DMS153 treated with DMSO at 0.1 percent for 48 hours (cell line): ENCODE measurements at regions not wholly inside any gene's neighbourhood (a gene's known extent, or its start where the extent isn't known, plus 50 kb on each side); places are given as distances from the start of the nearest gene placed in this dataset.

Source experiments
- DNase-seq: peaks from one replicate; lab custom pipeline; 2025; ENCODE audit not compliant: unreplicated experiment; lab: John Stamatoyannopoulos, UW

DNA sequence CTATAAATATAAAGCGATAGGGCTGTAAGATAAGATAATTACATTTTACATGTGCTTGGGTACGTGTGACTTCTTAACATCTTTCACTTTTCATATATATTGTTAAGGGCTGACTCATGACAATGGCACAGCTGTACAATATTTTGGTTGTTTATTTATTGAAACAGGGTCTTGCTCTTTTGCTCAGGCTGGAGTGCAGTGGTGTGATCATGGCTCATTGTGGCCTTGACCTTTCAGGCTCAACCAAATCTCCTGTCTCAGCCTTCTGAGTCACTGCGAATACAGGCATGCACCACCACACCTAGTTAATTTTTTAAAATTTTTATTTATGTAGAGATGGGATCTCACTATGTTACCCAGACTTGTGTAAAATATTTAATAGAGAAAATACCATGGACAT, 2532.4 kb upstream of the PCDH20 start:
- no peak for DNase-seq

DNA sequence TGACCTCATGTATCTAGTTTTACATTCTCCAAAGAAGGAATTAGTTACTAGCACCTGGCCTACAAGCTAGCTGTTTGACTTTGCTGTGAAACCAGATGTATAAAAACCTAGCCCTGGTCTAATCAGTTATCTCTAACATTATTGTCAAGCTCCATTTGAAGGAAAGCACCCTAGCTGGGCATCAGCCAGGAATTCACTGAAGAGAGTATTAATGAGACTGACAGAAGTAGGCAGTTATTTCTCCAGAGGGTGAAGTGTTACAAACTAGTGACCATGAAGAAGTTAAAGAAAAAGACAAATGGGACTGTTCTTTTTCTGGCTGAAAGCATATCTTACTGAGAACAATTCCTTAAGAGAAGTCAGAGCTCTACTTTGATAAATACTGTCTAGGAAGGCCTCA, 2529.3 kb upstream of the PCDH20 start:
- no peak for DNase-seq

DNA sequence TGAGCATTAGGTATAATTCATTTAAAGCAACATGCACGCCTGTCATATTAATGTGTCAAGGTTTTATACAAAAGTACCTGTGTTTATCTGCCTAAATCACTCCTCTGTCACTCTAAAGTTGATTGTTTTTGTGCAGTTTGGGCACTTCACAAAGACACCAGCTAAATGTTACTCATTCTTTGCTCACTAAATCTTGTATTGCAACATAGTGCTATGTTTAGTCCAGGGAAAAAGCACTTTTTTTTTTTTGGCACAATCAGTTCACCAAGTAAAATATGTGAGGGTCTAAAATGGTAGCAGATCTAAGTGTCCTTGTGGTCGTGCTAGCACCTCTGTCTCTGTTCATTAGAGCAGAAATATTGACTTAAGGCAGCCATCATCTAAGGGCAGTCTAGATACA, 2526.7 kb upstream of the PCDH20 start:
- no peak for DNase-seq

DNA sequence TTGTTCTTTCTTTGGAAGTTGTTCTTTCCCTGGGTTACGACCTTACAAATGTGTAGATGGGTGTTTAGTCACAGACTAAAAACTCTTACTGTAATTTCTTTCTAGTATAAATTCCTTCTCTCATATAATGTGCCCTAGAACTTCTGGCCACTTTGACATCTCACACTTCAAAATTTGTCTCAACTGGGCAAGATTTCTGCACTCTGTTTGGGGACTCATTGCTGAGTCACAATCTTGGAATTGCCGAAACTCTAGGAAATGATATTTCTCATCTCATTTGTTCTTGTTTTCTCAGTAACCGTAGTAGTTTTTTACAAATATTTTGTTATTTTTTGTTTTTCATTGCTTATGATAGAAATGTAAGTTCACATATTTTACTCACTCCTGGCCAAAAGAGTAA, 2523.2 kb upstream of the PCDH20 start:
- no peak for DNase-seq

DNA sequence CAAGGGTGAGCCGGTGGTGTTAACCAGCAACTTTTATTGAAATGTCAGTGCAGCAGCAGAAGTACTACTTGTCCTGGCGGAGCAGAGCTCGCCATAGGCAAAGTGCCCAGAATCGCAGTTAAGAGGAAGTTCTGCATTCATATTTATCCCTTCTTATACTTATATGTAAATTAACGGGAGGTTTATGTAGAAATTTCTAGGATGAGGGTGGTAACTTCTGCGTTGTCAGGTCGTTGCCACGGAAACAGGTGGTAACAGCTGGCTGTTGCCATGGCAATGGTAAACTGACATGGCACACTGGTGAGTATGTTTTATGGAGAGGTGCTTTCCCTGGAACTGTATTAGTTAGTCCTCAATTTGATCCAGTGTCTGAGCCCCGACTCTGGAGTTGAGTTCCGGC, 2494.9 kb upstream of the PCDH20 start:
- DNase-seq = no peak

DNA sequence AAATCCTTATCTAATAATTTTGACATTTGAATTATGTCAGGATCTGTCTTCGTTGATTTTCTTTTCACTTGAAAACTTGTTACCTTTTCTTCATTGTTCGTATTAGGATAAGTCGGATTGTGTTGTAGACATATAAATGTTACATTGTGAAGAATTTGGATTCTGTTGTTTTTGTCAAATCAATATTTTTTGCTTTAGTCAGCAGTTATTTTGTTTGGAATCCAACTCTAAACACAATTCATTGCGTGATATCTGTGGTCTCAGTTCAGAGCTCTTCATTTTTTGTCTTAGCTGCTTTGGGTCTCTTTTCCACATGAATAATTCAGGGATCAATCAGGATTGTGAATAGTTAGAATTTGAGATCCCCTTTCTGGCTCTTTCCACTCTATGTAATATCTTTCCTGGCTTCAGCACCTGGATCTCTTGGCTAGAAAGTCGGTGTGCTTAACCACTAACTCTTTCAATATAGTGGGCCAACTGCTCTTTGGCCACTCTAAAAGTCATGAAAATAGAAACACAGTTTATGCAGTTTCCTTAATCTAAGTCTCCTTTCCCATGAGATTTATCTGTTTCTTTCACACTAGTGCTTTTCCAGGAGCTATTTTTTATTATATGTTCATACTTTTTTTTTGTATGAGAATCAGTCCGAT, 2494.2 kb upstream of the PCDH20 start:
- DNase-seq = no peak

DNA sequence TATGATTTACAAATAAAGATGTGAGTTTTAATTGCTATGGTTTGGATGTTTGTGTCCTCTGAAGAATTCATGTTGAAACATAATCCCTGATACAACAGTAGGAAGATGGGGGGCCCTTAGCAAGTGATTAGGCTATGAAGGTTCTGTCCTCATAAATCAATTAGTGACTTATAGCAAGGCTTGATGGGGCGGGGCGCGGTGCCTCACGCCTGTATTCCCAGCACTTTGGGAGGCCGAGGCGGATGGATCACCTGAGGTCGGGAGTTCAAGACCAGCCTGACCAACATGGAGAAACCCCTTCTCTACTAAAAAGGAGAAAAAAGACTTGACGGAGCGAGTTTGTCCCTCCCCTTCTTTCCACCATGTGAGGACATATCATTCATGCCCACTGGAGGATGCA, 2486.5 kb upstream of the PCDH20 start:
- no peak for DNase-seq

DNA sequence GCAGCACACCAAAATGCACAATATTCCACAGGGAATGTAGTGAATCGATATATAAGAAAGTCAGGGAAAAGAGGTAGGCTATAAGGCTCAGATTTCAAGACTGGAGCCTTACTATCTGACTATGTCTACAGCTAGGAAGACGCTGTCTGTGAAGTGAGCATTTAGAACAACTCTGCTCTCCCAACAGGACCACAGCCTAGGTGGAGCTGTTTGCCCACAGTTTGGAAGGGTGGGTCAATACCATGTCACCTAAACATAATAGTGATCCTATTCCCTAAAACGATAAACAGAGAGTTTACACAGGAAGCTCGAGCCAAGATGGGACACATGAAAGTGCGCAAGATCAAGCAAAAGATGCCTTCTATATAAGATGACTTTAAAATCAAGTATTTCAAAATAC, 2486.0 kb upstream of the PCDH20 start:
- DNase-seq = no peak

DNA sequence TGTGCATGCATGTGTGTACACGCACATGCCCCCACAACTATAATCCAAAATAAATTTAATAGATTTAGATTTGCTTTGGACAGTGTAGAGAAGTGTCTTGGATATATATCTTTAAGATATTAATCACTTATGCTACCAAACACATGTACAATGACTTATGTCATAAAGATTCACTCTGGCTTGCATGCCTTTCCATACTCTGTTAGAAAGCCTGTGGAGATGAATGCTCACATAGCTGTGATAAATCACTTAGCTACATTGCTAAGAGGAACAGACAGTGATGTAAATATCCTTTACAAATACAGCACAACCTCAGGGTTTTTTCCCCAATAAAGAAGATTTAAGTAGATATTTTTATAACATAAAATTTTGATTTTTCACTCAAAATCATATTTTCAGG, 2484.8 kb upstream of the PCDH20 start:
- no peak for DNase-seq

DNA sequence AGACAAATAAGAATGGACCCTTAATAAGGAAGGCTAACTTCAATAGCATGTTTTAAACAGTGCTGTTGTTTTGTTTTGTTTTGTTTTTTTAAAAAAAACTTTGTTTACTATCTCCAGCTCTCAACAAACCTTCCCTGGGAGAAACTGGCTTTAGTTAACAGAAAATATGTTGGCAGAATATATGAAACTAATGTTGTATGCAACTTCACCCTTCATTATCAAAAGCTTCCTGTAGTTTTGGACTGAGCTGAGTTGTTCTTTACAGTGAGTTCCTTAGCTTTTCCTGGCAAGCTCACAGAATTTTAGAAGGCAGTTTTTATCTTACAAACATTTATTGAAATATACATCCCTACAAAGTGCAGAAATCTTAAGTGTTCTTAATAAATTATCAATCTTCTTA, 2480.7 kb upstream of the PCDH20 start:
- no peak for DNase-seq

DNA sequence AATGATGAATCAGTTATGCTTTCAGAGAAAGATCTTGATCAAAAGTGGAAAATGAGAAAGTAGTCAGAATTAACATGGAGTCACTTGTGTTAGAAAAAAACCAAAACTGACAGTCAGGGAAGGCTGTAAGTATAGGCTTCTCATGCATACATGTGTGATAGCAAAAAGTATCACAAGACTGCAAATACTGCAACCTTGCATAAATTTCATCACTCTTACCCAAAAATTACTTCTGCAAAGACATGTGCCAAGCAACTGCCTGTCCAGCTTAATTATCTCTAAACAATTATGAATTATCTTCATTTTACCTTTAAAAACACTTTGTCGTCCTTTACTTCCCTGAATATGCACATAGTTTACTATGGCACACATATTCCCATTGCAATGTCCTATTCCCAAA, 2466.4 kb upstream of the PCDH20 start:
- no peak for DNase-seq

DNA sequence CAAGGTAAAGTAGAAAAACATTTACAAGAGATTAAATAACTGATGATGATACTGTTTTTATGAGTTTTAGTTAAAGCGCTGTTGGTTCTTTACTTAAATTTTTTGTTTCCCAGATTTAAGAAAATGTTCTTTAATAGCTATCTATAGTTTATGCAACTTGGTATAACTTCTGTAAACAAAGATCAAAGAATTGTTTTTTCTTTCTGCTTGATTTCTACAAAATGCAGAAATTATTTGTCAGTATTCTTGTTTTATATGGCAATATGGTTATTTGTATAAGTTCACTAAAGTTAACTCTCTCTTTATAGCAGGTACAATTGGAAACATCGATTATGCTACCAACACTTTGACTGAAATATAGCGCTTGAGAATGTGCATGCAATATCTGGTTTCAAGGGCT, 2465.1 kb upstream of the PCDH20 start:
- no peak for DNase-seq

DNA sequence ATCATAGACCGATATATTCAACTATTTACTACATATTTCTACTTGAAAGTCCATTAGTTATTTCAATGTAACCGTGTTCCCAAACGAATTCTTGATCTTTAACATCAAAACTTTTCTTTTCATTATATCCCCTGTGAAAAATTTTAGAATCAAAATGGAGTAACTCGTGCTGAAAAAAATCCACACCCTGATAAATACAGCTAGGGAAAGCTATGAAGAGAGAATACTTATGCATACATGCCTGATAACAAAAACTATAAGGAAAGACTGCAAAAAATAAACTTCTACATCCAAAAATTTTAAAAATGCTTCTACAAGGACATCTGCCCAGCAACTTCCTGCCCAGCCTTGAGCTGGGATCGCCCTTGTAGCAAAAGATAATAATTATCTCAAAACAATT, 2458.3 kb upstream of the PCDH20 start:
- DNase-seq = no peak

DNA sequence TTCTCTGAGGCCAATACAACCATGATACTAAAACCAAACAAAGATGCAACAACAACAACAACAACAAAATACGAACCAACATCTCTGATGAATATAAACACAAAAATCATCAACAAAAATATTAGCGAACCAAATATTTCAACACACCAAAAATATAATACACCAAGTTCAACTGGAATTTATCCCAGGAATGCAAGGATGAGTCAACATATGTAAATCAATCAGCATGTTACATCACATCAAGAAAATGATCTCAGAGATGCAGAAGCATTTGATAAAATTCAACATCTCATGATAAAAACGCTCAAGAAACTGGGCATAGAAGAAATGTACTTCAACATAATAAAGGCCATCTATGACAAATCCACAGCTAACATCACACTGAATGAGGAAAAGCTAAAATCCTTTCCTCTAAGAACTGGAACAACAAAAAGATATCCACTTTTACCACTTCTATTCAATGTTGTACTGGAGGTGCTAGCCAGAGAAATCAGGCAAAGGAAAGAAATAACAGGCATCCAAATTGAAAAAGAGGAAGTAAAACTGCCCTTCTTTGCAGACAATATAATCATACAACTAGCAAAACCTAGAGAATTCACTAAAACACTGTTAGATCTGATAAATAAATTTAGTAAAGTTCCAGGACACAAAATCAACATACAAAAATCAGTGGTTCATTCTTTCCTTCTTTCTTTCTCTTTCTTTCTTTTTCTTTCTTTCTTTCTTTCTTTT, 2448.7 kb upstream of the PCDH20 start:
- DNase-seq = no peak

DNA sequence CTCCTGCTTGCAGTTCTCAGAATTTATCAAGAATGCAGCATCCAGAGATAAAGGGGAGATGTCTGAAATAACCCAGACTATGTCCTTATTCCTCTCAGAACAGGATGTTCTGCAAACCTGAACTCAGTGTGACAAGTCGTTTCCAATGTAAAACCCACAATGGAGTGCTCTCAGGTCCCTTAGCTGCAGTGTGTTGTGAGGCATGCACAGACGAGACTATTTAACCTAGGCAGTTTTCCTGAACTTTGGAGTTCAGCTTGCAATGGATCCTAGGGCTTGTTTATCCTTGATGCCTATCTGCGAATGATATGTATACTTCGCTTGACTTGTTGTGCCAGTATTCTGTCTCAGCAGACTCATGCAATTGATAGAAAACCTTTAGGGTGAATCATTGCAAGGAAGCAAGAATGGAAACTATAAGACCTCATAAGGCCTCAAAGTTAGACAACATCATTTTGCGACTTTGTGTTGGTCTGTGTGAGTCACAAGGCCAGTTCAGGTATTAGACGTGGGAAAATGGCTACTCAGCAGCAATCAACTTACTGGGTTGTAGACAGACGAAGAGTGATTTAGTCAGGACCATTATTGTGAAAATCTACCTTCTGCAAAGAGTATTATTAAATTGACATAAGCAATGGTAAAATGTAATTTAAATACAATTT, 2439.9 kb upstream of the PCDH20 start:
- DNase-seq = no peak

DNA sequence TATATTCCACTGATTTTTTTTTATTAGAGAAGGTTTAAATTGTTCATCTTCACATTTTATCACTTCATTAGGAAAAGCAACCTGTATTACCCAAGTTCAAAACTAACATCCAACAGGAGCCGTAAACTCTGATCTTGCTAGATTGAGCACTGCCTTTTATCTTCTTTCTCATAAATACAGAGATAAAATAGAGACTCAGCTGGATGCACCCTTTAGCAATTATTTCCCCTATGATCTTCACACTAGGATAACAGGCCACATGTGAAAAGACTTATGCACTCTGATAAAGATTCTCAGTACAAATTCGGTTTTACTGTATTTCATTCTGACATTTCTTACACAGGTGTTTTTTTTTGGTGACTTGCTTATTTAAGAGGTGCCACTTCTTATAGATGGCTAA, 2438.2 kb upstream of the PCDH20 start:
- DNase-seq = no peak

DNA sequence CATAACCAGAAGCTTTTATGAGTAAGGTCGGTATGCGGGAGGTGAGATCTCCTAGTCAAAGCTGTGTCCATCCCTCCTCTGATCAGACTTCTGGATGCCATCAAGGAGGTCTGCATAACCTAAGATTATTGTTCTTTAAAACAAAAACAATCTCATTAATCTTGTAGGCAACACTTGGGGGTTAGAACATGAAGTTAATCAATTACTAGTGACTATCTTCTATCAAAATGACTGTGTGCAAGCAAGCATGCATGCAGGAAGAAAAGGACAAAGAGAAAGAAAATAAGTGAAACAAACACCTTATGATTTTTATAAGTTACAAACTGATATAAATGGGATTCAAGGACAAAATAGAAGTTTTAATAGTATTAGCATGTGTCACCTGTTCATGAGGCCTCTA, 2435.9 kb upstream of the PCDH20 start:
- DNase-seq = no peak

DNA sequence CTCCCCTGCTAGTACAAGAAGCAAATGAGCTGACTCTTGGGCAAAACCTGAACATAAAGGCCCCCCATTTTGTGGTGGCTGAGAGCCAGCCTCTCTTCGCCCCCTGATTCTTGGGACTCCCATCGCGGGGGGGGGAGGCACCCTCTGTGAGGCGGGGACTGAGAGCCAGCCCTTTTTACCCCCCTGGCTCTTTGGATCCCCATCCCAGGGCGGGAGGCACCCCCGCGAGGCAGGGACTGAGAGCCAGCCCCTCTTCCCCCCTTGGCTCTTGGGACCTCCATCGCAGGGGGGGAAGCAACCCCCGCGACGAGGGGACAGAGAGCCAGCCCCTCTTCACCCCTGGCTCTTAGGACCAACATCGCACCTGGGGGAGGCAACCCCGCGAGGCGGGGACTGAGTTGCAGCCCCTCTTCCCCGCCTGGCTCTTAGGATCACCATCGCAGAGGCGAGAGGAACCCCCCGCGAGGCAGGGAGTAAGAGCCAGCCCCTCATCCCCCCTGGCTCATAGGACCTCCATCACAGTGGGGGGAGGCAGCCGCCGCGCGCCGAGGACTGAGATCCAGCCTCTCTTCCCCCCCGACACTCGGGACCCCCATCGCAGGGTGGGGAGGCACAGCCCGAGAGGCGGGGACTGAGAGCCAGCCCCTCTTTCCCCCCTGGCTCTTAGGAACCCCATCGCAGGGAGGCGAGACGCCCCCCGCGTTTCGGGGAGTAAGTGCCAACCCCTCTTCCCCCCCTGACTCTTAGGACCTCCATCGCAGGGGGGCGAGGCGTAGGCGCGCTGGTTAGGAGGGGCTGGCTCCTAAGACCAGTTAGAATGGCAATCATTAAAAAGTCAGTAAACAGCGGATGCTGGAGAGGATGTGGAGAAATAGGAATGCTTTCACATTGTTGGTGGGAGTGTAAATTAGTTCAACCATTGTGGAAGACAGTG, 2428.4 kb upstream of the PCDH20 start:
- no peak for DNase-seq

DNA sequence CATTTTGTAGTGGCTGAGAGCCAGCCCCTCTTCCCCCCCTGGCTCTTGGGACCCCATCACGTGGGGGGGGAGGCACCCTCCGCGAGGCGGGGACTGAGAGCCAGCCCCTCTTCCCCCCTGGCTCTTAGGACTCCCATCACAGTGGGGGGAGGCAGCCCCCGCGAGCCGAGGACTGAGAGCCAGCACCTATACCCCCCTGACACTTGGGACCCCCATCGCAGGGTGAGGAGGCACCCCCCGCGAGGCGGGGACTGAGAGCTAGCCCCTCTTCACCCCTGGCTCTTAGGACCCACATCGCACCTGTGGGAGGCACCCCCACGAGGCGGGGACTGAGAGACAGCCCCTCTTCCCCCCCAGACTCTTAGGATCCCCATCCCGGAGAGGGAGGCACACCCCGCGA, 2426.5 kb upstream of the PCDH20 start:
- DNase-seq = no peak

DNA sequence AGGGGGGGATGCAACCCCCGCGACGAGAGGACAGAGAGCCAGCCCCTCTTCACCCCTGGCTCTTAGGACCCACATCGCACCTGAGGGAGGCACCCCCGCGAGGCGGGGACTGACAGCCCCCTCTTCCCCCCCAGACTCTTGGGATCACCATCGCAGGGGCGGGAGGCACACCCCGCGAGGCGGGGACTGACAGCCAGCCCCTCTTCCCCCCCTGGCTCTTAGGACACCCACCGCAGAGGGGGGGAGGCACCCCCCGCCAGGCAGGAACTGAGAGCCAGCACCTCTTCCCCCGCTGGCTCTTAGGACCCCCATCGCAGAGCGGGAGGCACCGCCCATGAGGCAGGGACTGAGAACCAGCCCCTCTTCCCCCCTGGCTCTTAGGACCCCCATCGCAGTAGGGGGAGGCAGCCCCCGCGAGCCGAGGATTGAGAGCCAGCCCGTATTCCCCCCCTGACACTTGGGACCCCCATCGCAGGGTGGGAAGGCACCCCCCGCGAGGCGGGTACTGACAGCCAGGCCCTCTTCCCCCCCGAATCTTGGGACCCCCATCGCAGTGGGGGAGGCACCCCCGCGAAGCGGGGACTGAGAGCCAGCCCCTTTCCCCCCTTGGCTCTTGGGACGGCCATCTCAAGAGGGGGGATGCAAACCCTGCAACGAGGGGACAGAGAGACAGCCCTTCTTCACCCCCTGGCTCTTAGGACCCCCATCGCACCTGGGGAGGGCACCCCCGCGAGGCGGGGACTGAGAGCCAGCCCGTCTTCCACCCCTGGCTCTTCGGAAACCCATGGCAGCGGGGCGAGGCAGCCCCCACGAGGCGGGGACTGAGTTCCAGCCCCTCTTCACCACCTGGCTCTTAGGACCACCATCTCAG, 2425.1 kb upstream of the PCDH20 start:
- DNase-seq = no peak
